Erythroblast (primary cell): ENCODE measurements at regions not wholly inside any gene's neighbourhood (a gene's known extent, or its start where the extent isn't known, plus 50 kb on each side); places are given as distances from the start of the nearest gene placed in this dataset.

Experiments
- GATA1 ChIP-seq: IDR thresholded peaks from 2 replicates; pipeline ENCODE4 v1.6.1; 2011; ENCODE audit warnings: low read depth, mild to moderate bottlenecking, control low read depth, low read length, moderate library complexity
- POLR2A ChIP-seq: IDR thresholded peaks from 2 replicates; pipeline ENCODE4 v1.6.1; 2011; ENCODE audit warnings: mild to moderate bottlenecking, low read length

GRCh38 chr20:22909436-22909835, 125.7 kb upstream of the SSTR4 start:
- TF ChIP-seq POLR2A = no peak
- TF ChIP-seq GATA1 = no peak
